Activated naive CD4-positive, alpha-beta T cell treated with anti-CD3 and anti-CD28 coated beads, Interleukin-2, amount 10 ng/mL, durations not matched to agents 7 days and 5 days (primary cell): ENCODE measurements at regions not wholly inside any gene's neighbourhood (a gene's known extent, or its start where the extent isn't known, plus 50 kb on each side); places are given as distances from the start of the nearest gene placed in this dataset.

Source experiments
- CTCF ChIA-PET: fragments of 350-600 bp; sonication (Branson Sonifier 250); formaldehyde crosslinking; loops from one replicate; lab custom pipeline; 2021; ENCODE audit warnings: antibody characterized with exemption; lab: Charles Lee
- DNase-seq: peaks from one replicate; pipeline ENCODE4 v3.0.0-alpha.2; 2020
- H3K27ac Mint-ChIP-seq: one replicate; pipeline ENCODE4 v1.8.0; 2021; ENCODE audit warnings: mild to moderate bottlenecking, moderate library complexity, mixed read lengths
- H3K27me3 Mint-ChIP-seq: one replicate; pipeline ENCODE4 v1.8.0; 2021; ENCODE audit warnings: mild to moderate bottlenecking, mixed read lengths
- H3K36me3 Mint-ChIP-seq: one replicate; pipeline ENCODE4 v1.8.0; 2021; ENCODE audit warnings: mixed read lengths
- H3K4me1 Mint-ChIP-seq: one replicate; pipeline ENCODE4 v1.8.0; 2021; ENCODE audit warnings: mixed read lengths
- H3K4me3 Mint-ChIP-seq: one replicate; pipeline ENCODE4 v1.8.0; 2021; ENCODE audit warnings: mild to moderate bottlenecking, moderate library complexity, mixed read lengths
- H3K9me3 Mint-ChIP-seq: one replicate; pipeline ENCODE4 v1.8.0; 2021; ENCODE audit warnings: mixed read lengths

DNA sequence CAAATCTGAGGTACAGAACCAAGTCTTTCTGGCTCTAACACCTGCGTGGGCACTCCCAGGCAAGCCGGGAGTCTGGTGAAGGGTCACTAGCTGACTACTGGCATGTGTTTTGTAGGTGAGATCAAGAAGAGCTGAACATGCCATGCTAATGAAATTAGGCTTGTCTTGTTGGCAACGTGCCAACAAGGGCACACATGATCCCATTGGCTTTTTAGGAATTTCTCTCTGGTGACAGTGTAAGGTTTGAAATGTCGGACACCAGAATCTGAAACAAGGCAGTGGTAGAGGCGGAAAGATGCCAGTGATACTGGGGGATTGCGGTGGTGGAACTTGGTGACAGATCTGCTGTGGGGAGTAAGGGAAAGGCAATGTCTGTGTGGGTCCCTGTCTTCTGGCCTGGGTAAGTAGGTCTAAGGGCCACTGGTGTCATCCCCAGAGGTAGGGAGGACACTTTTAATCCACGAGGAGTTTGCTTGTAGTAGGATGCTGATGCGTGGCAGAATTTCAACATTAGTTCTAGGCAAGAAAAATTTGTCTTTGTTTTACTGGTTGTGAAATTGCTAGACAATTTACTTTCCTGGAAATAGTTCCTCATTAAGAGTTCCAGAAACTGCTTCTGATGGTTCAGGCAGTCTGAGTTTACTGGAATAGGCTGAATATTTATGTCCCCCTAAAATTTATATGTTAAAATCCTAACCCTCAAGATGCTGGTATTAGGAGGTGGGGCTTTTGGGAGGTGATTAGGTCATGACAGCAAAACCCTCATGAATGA is 52.6 kb upstream of the ACMSD start:
- Mint-ChIP-seq H3K36me3 (no peaks in the 10 kb centered on the region), H3K27me3 (peaks cover 14% of the 10 kb centered on the region), H3K9me3 (no peaks in the 10 kb centered on the region), H3K4me1 (peaks cover 5% of the 10 kb centered on the region), H3K27ac (no peak overlapping the region), H3K4me3 (no peak overlapping the region)
- CTCF ChIA-PET, result no interaction called here
- DNase-seq, result no peak

DNA sequence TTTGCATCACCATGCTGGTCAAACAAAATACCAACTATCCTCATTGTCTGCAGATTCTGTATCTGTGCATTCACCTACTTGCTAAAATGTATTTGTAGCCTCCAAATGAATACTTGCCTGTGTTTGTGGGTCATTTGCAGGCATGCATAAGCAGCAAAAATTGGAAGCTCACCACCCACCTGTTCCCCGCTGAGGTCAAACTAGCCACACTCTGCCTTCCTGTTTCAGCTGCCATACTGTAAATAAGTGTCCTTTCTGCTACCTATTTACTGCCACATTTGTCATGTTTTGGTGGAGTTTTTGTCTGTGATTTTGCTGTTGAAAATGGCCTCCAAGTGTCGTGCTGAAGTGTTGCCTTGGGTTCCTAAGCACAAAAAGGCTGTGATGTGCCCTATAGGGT is 50.0 kb upstream of the ACMSD start:
- CTCF ChIA-PET, result no interaction called here
- Mint-ChIP-seq H3K27me3 (peaks cover 13% of the 10 kb centered on the region), H3K36me3 (no peaks in the 10 kb centered on the region), H3K4me3 (no peak overlapping the region), H3K9me3 (no peaks in the 10 kb centered on the region), H3K27ac (no peak overlapping the region), H3K4me1 (no peaks in the 10 kb centered on the region)
- no peak for DNase-seq
